Liver (tissue), 8 donors: ENCODE measurements at regions not wholly inside any gene's neighbourhood (a gene's known extent, or its start where the extent isn't known, plus 50 kb on each side); places are given as distances from the start of the nearest gene placed in this dataset.

Experiments used
- DNase-seq: peaks from one replicate; pipeline ENCODE4 v3.0.0-alpha.2; 2017; ENCODE audit warnings: low spot score
- H3K27ac ChIP-seq, 2 donors: one replicate each; pipeline ENCODE4 v1.7.0; 2013; ENCODE audit warnings: inconsistent platforms in 2 of 2, low read length in 2 of 2, control low read depth in 1 of 2, low read depth in 1 of 2, mild to moderate bottlenecking in 1 of 2
- H3K27me3 ChIP-seq, 4 donors: one replicate each; pipeline versions ENCODE4 v1.6.1 to v1.7.0; 2013; ENCODE audit warnings: low read length in 3 of 4, inconsistent platforms in 1 of 4, mild to moderate bottlenecking in 1 of 4, moderate library complexity in 1 of 4; ENCODE audit not compliant: control insufficient read depth in 4 of 4, insufficient read depth in 4 of 4
- H3K36me3 ChIP-seq, 4 donors: one replicate each; pipeline versions ENCODE4 v1.6.1 to v1.7.0; 2013; ENCODE audit warnings: low read length in 3 of 4, mild to moderate bottlenecking in 3 of 4, low read depth in 1 of 4, moderate library complexity in 1 of 4; ENCODE audit not compliant: control insufficient read depth in 4 of 4, insufficient read depth in 3 of 4
- H3K4me1 ChIP-seq, 4 donors: one replicate each; pipeline versions ENCODE4 v1.6.1 to v1.7.0; 2013; ENCODE audit warnings: low read length in 3 of 4, mild to moderate bottlenecking in 3 of 4, moderate library complexity in 1 of 4; ENCODE audit not compliant: control insufficient read depth in 4 of 4, insufficient read depth in 4 of 4
- H3K4me3 ChIP-seq, 3 donors: one replicate each; pipeline versions ENCODE4 v1.6.1 to v1.7.0; 2013; ENCODE audit warnings: low read length in 3 of 3, control low read depth in 1 of 3, low read depth in 1 of 3, mild to moderate bottlenecking in 1 of 3
- H3K9ac ChIP-seq, 2 donors: one replicate each; pipeline ENCODE4 v1.7.0; 2013; ENCODE audit warnings: low read length in 2 of 2, mild to moderate bottlenecking in 2 of 2, moderate library complexity in 2 of 2, control low read depth in 1 of 2, low read depth in 1 of 2
- H3K9me3 ChIP-seq, 4 donors: one replicate each; pipeline versions ENCODE4 v1.6.1 to v1.7.0; 2013; ENCODE audit warnings: low read length in 3 of 4; ENCODE audit not compliant: control insufficient read depth in 4 of 4
- ATF3 ChIP-seq: IDR thresholded peaks from 2 replicates; pipeline ENCODE4 v1.6.1; 2016; ENCODE audit warnings: antibody characterized with exemption
- CTCF ChIP-seq: fragments of 150-350 bp; IDR thresholded peaks from 2 replicates; pipeline ENCODE4 v1.5.1; 2017; ENCODE audit warnings: improper control_type of control experiment, low read depth, low read length; ENCODE audit not compliant: missing input control
- EGR1 ChIP-seq, 2 donors: IDR thresholded peaks; 2 replicates each; pipeline ENCODE4 v1.6.1; 2016 to 2018; ENCODE audit warnings: antibody characterized with exemption in 2 of 2, low read depth in 2 of 2
- FOXA1 ChIP-seq: IDR thresholded peaks from 2 replicates; pipeline ENCODE4 v1.6.1; 2016; ENCODE audit warnings: antibody characterized with exemption
- FOXA2 ChIP-seq: IDR thresholded peaks from 2 replicates; pipeline ENCODE4 v1.6.1; 2016; ENCODE audit warnings: antibody characterized with exemption
- GABPA ChIP-seq, 2 donors: IDR thresholded peaks in 1 of 2; conservative IDR thresholded peaks in 1 of 2; 2 replicates each; pipeline ENCODE4 v1.6.1; 2016; ENCODE audit warnings: antibody characterized with exemption in 2 of 2, mild to moderate bottlenecking in 1 of 2, moderate library complexity in 1 of 2
- HNF4A ChIP-seq, 2 donors: conservative IDR thresholded peaks; 2 replicates each; pipeline ENCODE4 v1.6.1; 2016; ENCODE audit warnings: antibody characterized with exemption in 2 of 2, mild to moderate bottlenecking in 2 of 2
- HNF4G ChIP-seq: IDR thresholded peaks from 2 replicates; pipeline ENCODE4 v1.6.1; 2016; ENCODE audit warnings: antibody characterized with exemption
- JUND ChIP-seq, 2 donors: IDR thresholded peaks; 2 replicates each; pipeline ENCODE4 v1.6.1; 2016; ENCODE audit warnings: antibody characterized with exemption in 2 of 2
- MAX ChIP-seq: IDR thresholded peaks from 2 replicates; pipeline ENCODE4 v1.6.1; 2016; ENCODE audit warnings: antibody characterized with exemption
- NR2F2 ChIP-seq: IDR thresholded peaks from 2 replicates; pipeline ENCODE4 v1.6.1; 2016; ENCODE audit warnings: antibody characterized with exemption
- RAD21 ChIP-seq, 2 donors: IDR thresholded peaks; 2 replicates each; pipeline ENCODE4 v1.6.1; 2016; ENCODE audit warnings: antibody characterized with exemption in 2 of 2, mild to moderate bottlenecking in 2 of 2
- REST ChIP-seq: IDR thresholded peaks from 2 replicates; pipeline ENCODE4 v1.6.1; 2016; ENCODE audit warnings: antibody characterized with exemption, mild to moderate bottlenecking
- RXRA ChIP-seq, 2 donors: IDR thresholded peaks; 2 replicates each; pipeline ENCODE4 v1.6.1; 2017 to 2018; ENCODE audit warnings: antibody characterized with exemption in 2 of 2, mild to moderate bottlenecking in 1 of 2
- SP1 ChIP-seq: IDR thresholded peaks from 2 replicates; pipeline ENCODE4 v1.6.1; 2018; ENCODE audit warnings: antibody characterized with exemption, mild to moderate bottlenecking
- TAF1 ChIP-seq: conservative IDR thresholded peaks from 2 replicates; pipeline ENCODE4 v1.6.1; 2016; ENCODE audit warnings: antibody characterized with exemption, mild to moderate bottlenecking
- YY1 ChIP-seq: IDR thresholded peaks from 2 replicates; pipeline ENCODE4 v1.6.1; 2016; ENCODE audit warnings: antibody characterized with exemption, mild to moderate bottlenecking
- ZBTB33 ChIP-seq: IDR thresholded peaks from 2 replicates; pipeline ENCODE4 v1.6.1; 2016; ENCODE audit warnings: antibody characterized with exemption
- WGBS: extraction: QIAGEN DNeasy Blood & Tissue Kit; methylation state at CpG from one replicate; pipeline ENCODE4 v1.1.7; 2013; 5-methylcytosine and 5-hydroxymethylcytosine counted together
- donor health status: healthy.
- donor health status: healthy.
- donor health status: healthy.
- donor health status: healthy.
- donor health status: healthy.

- H3K36me3 ChIP-seq = no peaks in the 10 kb centered on the region
- H3K9me3 ChIP-seq = no peaks in the 10 kb centered on the region
- no peak overlapping the region for H3K9ac ChIP-seq
- H3K4me3 ChIP-seq = no peak overlapping the region
- TF ChIP-seq JUND (IDR thresholded peaks at IDR 0.05) (no peak), REST (no peak), GABPA (IDR thresholded peaks at IDR 0.05 in 1 of 2, conservative IDR thresholded peaks at IDR 0.05 in 1 of 2) (no peak), EGR1 (IDR thresholded peaks at IDR 0.05; ENCODE audit: low read depth in 2 of 2) (no peak), SP1 (no peak), RXRA (IDR thresholded peaks at IDR 0.05) (no peak), YY1 (no peak), MAX (no peak), NR2F2 (no peak), TAF1 (no peak), ATF3 (no peak), RAD21 (IDR thresholded peaks at IDR 0.05) (no peak), CTCF (no peak), HNF4A (conservative IDR thresholded peaks at IDR 0.05) (no peak), FOXA2 (no peak), ZBTB33 (no peak), FOXA1 (no peak), HNF4G (no peak)
- H3K4me1 ChIP-seq = no peaks in the 10 kb centered on the region
- WGBS = 86% methylated on average over 2 of the region's 2 CpGs
- no peak overlapping the region for H3K27ac ChIP-seq
- H3K27me3 ChIP-seq = no peaks in the 10 kb centered on the region
- no peak for DNase-seq
Observed at GRCh38 chr1:93807311-93807930, 71.6 kb downstream of the DNTTIP2 start.
